ENCODE measurements at regions not wholly inside any gene's neighbourhood (a gene's known extent, or its start where the extent isn't known, plus 50 kb on each side); places are given as distances from the start of the nearest gene placed in this dataset.

DNA sequence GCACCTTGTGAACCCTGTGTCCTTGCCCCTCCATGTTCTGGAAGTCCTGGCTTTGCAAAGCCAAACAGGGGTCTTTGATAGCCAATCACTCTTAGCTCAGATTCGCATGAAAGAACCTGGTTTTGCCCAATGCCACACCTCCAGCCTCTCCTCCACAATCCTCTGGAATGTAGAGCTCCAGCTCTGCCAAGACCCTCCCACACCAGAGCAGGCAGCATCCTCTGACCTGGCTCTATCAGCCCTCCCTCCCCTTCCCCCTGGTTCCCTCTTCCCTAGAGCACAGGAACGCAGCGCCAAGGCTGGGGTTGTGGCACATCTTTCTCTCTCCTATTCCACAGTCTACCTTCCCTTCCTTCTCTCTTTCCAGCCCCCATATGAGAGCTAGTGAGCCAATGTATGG lies 133.3 kb downstream of the RPLP1 start:
- Histone ChIP-seq H3K4me3 (no peak overlapping the region), H3K9me3 (peaks cover 0 to 4% (median 0%) of the 10 kb centered on the region in 3 donors), H3K27me3 (no peaks in the 10 kb centered on the region), H3K4me1 (no peaks in the 10 kb centered on the region), H3K27ac (no peak overlapping the region), H3K36me3 (no peaks in the 10 kb centered on the region)
- TF ChIP-seq, protein P1, sequence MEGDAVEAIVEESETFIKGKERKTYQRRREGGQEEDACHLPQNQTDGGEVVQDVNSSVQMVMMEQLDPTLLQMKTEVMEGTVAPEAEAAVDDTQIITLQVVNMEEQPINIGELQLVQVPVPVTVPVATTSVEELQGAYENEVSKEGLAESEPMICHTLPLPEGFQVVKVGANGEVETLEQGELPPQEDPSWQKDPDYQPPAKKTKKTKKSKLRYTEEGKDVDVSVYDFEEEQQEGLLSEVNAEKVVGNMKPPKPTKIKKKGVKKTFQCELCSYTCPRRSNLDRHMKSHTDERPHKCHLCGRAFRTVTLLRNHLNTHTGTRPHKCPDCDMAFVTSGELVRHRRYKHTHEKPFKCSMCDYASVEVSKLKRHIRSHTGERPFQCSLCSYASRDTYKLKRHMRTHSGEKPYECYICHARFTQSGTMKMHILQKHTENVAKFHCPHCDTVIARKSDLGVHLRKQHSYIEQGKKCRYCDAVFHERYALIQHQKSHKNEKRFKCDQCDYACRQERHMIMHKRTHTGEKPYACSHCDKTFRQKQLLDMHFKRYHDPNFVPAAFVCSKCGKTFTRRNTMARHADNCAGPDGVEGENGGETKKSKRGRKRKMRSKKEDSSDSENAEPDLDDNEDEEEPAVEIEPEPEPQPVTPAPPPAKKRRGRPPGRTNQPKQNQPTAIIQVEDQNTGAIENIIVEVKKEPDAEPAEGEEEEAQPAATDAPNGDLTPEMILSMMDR (IDR thresholded peaks at IDR 0.05), result no peak
- intact Hi-C loops (cut with DNase I; ENCODE audit: low total_unique reads), result no loop called here
- peak in 1 of 2 donors; percentile 35 for DNase-seq

- Histone ChIP-seq H3K36me3 (no peaks in the 10 kb centered on the region), H3K27ac (no peak overlapping the region), H3K9me3 (peaks cover 0 to 4% (median 0%) of the 10 kb centered on the region in 3 donors), H3K4me1 (no peaks in the 10 kb centered on the region), H3K27me3 (no peaks in the 10 kb centered on the region), H3K4me3 (no peak overlapping the region)
- intact Hi-C loops (cut with DNase I; ENCODE audit: low total_unique reads), result no loop called here
- TF ChIP-seq, protein P1 (IDR thresholded peaks at IDR 0.05), result no peak
- DNase-seq, result peak in 1 of 2 donors; percentile 53
Measured at GRCh38 chr15:69586721-69587120, 134.1 kb downstream of the RPLP1 start.

DNA sequence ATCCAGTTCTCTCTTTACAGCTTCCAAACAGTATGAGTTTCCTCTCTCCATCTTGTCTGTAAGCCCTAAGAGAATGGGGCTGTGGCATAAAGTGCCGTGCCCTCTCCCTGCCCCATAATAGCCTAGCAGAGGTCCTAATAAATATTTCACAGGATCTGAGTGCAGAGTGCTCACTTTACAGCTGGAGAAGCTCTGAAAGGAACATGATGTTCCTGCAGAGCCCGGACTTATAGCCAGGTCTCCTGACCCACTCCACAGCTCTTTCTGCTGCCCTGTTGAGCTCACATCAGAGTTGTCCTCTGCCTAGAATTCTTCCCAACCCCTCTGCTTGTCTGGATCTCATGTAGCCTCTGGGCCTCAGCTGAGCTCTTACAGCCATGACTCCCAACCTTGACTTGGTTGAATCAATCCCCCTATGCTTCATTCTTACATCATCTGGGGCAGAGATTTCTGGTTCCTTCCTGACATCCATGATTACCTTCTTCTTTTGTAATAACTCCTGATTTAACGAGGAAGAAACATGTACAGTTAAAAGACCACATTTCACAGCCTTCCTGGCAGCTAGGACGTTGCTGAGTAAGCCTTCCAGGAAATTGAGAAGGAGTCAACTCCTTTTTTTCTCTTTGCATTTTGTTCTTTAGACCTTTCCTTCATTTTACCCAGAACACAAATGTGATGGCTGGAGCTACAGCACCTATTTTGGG lies 135.3 kb downstream of the RPLP1 start:
- TF ChIP-seq, protein P1 (IDR thresholded peaks at IDR 0.05), result no peak
- no peaks in the 10 kb centered on the region for H3K4me1 ChIP-seq
- intact Hi-C loops (cut with DNase I; ENCODE audit: low total_unique reads), result no loop called here
- no peak for DNase-seq
- H3K27me3 ChIP-seq, result no peaks in the 10 kb centered on the region
- no peak overlapping the region for H3K4me3 ChIP-seq
- no peak overlapping the region for H3K27ac ChIP-seq
- H3K9me3 ChIP-seq, result peaks cover 0 to 4% (median 0%) of the 10 kb centered on the region in 3 donors
- H3K36me3 ChIP-seq, result no peaks in the 10 kb centered on the region

- DNase-seq, result peak in 1 of 2 donors; percentile 34
- Histone ChIP-seq H3K36me3 (no peaks in the 10 kb centered on the region), H3K4me3 (no peak overlapping the region), H3K27me3 (no peaks in the 10 kb centered on the region), H3K4me1 (peaks cover 5 to 22% (median 18%) of the 10 kb centered on the region in 4 donors), H3K9me3 (peaks cover 0 to 4% (median 0%) of the 10 kb centered on the region in 3 donors), H3K27ac (no peak overlapping the region)
- intact Hi-C loops (cut with DNase I; ENCODE audit: low total_unique reads), result no loop called here
- TF ChIP-seq, protein P1 (IDR thresholded peaks at IDR 0.05), result no peak
Measured at GRCh38 chr15:69590201-69590710, 137.6 kb downstream of the RPLP1 start.

GRCh38 chr15:69590932-69591524 lies 138.4 kb downstream of the RPLP1 start:
- no peaks in the 10 kb centered on the region for H3K36me3 ChIP-seq
- TF ChIP-seq, protein P1 (IDR thresholded peaks at IDR 0.05), result no peak
- intact Hi-C loops (cut with DNase I; ENCODE audit: low total_unique reads), result no loop called here
- peaks cover 7 to 29% (median 26%) of the 10 kb centered on the region in 4 donors for H3K4me1 ChIP-seq
- no peak overlapping the region for H3K27ac ChIP-seq
- H3K27me3 ChIP-seq, result no peaks in the 10 kb centered on the region
- H3K4me3 ChIP-seq, result no peak overlapping the region
- DNase-seq, result peak in 1 of 2 donors; percentile 57
- peaks cover 0 to 4% (median 0%) of the 10 kb centered on the region in 3 donors for H3K9me3 ChIP-seq
